Thoracic aorta (tissue), 2 donors: ENCODE measurements at regions not wholly inside any gene's neighbourhood (a gene's known extent, or its start where the extent isn't known, plus 50 kb on each side); places are given as distances from the start of the nearest gene placed in this dataset.

Experiments used
- ATAC-seq: fragments of 150-250 bp; one replicate; pipeline ENCODE4 v1.8.0; 2017; ENCODE audit warnings: low read depth; ENCODE audit not compliant: insufficient number of reproducible peaks, low FRiP score
- DNase-seq: peaks from one replicate; pipeline ENCODE4 v3.0.0-alpha.2; 2020; ENCODE audit warnings: low spot score
- H3K27ac ChIP-seq, 2 donors: fragments of 200-600 bp; sonication (generic); 1 replicate in 1 of 2; 2 replicates in 1 of 2; pipeline ENCODE4 v1.5.1; 2016; ENCODE audit warnings: mild to moderate bottlenecking in 2 of 2, moderate library complexity in 2 of 2
- H3K27me3 ChIP-seq: fragments of 200-600 bp; sonication (generic); replicated peaks from 2 replicates; pipeline ENCODE4 v1.6.0; 2016; ENCODE audit warnings: mild to moderate bottlenecking; ENCODE audit not compliant: insufficient read depth
- H3K36me3 ChIP-seq: fragments of 200-600 bp; sonication (generic); one replicate; pipeline ENCODE4 v1.5.1; 2016
- H3K4me1 ChIP-seq, 2 donors: fragments of 200-600 bp; sonication (generic); 1 replicate in 1 of 2; 2 replicates in 1 of 2; pipeline versions ENCODE4 v1.5.1 to v1.6.0; 2016; ENCODE audit warnings: low read depth in 2 of 2, mild to moderate bottlenecking in 1 of 2; ENCODE audit not compliant: control insufficient read depth in 1 of 2
- H3K4me3 ChIP-seq: fragments of 200-600 bp; sonication (generic); 2 replicates; pipeline ENCODE4 v1.5.1; 2016; ENCODE audit warnings: mild to moderate bottlenecking
- H3K9me3 ChIP-seq: fragments of 200-600 bp; sonication (generic); 2 replicates; pipeline ENCODE4 v1.5.1; 2016
- CTCF ChIP-seq: fragments of 200-600 bp; sonication (generic); IDR thresholded peaks from one replicate; pipeline ENCODE4 v1.5.1; 2019; ENCODE audit warnings: antibody characterized with exemption

- ATAC-seq = no peak
- no peak for TF ChIP-seq CTCF
- Histone ChIP-seq H3K36me3 (no peaks in the 10 kb centered on the region), H3K27me3 (no peaks in the 10 kb centered on the region), H3K27ac (no peak overlapping the region), H3K4me1 (no peaks in the 10 kb centered on the region), H3K4me3 (no peak overlapping the region), H3K9me3 (no peaks in the 10 kb centered on the region)
- no peak for DNase-seq
Observed at GRCh38 chr7:152905949-152906348, 146.4 kb downstream of the ACTR3B start.

DNA sequence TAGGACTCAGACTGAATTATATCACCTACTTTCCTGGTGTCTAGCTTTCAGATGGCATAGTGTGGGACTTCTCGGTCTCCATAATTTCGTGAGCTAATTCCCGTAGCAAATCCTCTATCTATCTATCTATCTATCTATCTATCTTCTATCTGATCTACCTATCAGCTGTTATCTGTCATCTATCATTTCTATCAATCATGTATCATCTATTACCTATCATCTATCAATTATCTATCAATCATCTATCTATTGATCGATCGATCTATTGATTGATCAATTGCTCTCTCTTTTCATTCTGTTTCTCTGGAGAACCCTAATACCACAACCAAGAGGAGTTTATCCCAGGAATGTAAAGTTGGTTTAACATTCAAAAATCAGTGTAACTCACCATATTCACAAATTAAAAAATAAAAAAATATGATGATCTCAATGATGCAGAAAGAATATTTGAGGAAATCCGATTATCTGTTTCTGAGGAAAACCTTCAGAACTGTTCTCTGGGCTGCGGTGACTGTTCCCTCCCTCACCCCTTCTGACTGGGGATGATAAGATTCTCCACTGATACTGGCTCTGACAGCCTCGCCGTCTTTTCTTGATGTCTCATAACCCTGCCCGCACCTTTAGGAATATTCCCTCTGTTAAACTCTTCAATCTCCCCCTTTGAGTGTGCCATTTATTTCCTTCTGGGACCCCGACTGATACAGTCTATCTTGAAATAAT is 147.7 kb downstream of the ACTR3B start:
- Histone ChIP-seq H3K36me3 (no peaks in the 10 kb centered on the region), H3K4me3 (no peak overlapping the region), H3K27me3 (no peaks in the 10 kb centered on the region), H3K9me3 (no peaks in the 10 kb centered on the region), H3K4me1 (no peaks in the 10 kb centered on the region), H3K27ac (no peak overlapping the region)
- DNase-seq (no peak), ATAC-seq (no peak)
- no peak for TF ChIP-seq CTCF

DNA sequence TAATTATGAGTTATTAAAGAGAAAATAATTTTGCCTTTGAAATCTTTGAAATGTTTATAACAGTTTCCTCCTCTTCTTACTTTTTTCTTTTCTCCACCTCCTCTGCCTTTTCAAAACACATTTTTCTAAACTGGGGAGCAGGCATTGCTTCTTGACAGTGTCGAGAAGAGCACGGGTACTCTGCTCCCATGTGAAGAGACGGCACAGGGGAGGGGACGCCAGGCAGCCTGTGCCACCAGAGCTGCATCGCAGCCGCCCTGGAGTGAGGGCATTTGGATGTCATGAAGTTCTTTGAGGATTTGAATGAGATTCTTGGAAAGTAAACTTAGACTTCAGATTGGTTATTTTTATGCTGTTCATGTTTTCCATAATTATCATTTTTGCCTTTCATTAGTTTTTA is 149.7 kb downstream of the ACTR3B start:
- no peak for TF ChIP-seq CTCF
- H3K9me3 ChIP-seq = no peaks in the 10 kb centered on the region
- no peak overlapping the region for H3K4me3 ChIP-seq
- H3K27me3 ChIP-seq = no peaks in the 10 kb centered on the region
- H3K27ac ChIP-seq = no peak overlapping the region
- H3K4me1 ChIP-seq = no peaks in the 10 kb centered on the region
- DNase-seq (no peak), ATAC-seq (no peak)
- no peaks in the 10 kb centered on the region for H3K36me3 ChIP-seq

DNA sequence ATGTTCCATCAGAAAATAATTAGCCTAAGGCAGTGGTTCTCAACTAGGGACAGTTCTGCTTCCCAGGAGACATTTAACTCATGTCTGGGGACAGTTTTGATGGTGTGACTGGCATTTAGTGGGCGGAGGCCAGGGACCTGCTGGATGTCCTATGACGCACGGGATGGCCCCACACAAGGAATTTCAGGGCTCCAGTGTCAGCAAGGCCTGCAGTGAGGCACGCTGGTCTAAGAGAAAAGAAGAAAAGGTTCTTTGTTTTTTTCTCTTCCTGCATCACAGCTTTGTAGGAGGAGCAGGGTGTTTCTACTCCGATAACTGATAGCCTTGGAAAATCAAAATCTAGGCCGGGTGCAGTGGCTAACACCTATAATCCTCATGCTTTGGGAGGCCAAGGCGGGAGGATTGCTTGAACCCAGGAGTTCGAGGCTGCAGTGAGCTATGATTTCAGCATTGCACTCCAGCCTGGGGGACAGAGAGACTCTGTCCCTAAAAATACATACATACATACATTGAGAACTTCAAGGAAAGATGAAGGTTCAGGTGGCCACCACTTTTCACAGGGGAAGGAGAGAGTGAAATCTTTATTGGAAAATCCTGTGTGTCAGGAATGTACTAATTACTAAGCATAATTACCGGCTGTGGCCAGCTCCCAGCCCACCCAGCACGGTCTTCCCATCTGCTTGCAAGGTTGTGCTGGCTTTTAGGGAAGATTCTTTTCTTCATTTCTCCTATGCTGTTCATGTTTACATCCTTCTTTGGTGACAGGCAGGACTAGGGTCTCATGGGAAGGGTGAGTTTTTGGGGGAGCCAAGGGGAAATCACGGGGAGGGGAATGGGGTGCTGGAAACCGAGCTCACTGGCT is 150.4 kb downstream of the ACTR3B start:
- DNase-seq = no peak
- Histone ChIP-seq H3K36me3 (no peaks in the 10 kb centered on the region), H3K4me1 (no peaks in the 10 kb centered on the region), H3K9me3 (no peaks in the 10 kb centered on the region), H3K4me3 (no peak overlapping the region), H3K27ac (no peak overlapping the region), H3K27me3 (no peaks in the 10 kb centered on the region)
- TF ChIP-seq CTCF = no peak
- no peak for ATAC-seq

DNA sequence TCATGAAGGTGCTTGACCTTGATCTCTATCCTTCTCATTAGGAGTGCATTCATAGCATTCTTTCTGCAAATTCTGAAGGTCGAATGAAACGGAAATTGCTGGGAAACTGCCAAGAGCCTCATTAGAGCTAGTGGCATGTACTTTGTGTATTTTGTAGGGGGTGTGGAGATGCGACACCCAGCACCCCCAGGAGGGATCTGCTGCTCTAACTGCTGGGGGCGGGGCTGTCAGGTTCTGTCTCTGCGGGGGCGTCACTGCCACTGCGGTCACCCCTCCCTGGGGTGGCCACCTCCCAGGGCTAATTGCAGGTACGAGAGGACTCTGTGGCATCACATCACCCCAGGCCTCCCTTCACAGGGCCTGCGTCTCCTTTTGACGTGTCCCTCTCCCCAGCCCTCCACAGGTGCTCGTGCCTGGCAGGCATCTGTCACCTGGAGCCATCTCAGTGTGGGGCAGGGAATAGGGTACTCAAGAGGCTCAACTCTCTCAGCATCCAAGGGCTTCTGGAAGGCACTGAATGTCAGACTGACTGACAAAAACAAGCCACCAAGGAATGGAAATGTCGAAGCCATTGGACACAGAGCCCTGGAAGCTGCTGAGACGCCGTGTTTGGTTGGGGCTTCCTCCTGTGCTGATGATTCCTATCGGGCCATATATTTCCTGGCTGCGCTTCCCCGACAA is 151.1 kb downstream of the ACTR3B start:
- ATAC-seq = no peak
- no peak for DNase-seq
- no peaks in the 10 kb centered on the region for H3K36me3 ChIP-seq
- no peak overlapping the region for H3K4me3 ChIP-seq
- H3K4me1 ChIP-seq = no peaks in the 10 kb centered on the region
- TF ChIP-seq CTCF = no peak
- no peak overlapping the region for H3K27ac ChIP-seq
- H3K27me3 ChIP-seq = no peaks in the 10 kb centered on the region
- no peaks in the 10 kb centered on the region for H3K9me3 ChIP-seq
